NB4 (cell line): ENCODE measurements at regions not wholly inside any gene's neighbourhood (a gene's known extent, or its start where the extent isn't known, plus 50 kb on each side); places are given as distances from the start of the nearest gene placed in this dataset.

Source experiments
- DNase-seq: peaks from one replicate; pipeline ENCODE4 v3.0.0; 2010; ENCODE audit warnings: low read depth
- H3K4me3 ChIP-seq: one replicate; pipeline ENCODE4 v1.5.1; 2011; ENCODE audit warnings: mild to moderate bottlenecking, low read depth, low read length, moderate library complexity
- MYC ChIP-seq: IDR thresholded peaks from 2 replicates; pipeline ENCODE4 v1.6.1; 2011; ENCODE audit warnings: low read depth, low read length
- POLR2A ChIP-seq: IDR thresholded peaks from 2 replicates; pipeline ENCODE4 v1.6.1; 2011; ENCODE audit warnings: mild to moderate bottlenecking; ENCODE audit not compliant: insufficient read length; ENCODE audit errors: extremely low read depth
- TF ChIP-seq, protein P1 (sequence below): IDR thresholded peaks from 2 replicates; pipeline ENCODE4 v1.6.1; 2011; ENCODE audit warnings: low read depth, low read length
- TF ChIP-seq, protein P2 (sequence below): IDR thresholded peaks from one replicate; pipeline ENCODE4 v1.5.1; 2012; ENCODE audit warnings: low read depth, low read length

- TF ChIP-seq POLR2A (no peak), MYC (no peak)
- TF ChIP-seq, protein P1, sequence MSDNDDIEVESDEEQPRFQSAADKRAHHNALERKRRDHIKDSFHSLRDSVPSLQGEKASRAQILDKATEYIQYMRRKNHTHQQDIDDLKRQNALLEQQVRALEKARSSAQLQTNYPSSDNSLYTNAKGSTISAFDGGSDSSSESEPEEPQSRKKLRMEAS, result no peak
- TF ChIP-seq, protein P2, sequence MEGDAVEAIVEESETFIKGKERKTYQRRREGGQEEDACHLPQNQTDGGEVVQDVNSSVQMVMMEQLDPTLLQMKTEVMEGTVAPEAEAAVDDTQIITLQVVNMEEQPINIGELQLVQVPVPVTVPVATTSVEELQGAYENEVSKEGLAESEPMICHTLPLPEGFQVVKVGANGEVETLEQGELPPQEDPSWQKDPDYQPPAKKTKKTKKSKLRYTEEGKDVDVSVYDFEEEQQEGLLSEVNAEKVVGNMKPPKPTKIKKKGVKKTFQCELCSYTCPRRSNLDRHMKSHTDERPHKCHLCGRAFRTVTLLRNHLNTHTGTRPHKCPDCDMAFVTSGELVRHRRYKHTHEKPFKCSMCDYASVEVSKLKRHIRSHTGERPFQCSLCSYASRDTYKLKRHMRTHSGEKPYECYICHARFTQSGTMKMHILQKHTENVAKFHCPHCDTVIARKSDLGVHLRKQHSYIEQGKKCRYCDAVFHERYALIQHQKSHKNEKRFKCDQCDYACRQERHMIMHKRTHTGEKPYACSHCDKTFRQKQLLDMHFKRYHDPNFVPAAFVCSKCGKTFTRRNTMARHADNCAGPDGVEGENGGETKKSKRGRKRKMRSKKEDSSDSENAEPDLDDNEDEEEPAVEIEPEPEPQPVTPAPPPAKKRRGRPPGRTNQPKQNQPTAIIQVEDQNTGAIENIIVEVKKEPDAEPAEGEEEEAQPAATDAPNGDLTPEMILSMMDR, result peak; percentile 38
- peak; percentile 0 for DNase-seq
- H3K4me3 ChIP-seq, result no peak overlapping the region
Measured at GRCh38 chrX:106220177-106220576, 52.1 kb downstream of the PWWP3B start.

DNA sequence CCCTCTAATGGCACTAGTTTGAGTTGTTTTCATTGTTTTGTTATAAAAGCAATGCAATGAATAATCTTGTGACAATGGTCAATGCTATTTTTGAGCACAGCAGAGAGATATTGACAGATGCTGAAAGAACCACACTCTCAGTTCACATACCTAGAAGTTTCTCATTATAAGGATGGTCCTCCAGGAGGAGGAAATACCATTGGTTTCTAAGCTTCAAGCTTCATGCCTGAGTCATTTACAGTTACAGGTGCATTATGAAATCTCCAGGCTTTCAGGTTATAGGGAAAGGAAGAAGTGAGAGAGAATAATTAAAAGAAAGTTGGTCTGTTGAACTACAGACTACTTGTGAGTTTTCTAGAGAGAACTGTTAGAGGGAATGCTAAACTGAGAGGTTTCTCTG, 75.3 kb downstream of the PWWP3B start:
- DNase-seq, result no peak
- no peak for TF ChIP-seq POLR2A
- TF ChIP-seq MYC, result no peak
- TF ChIP-seq, protein P2, result no peak
- TF ChIP-seq, protein P1, result no peak
- no peak overlapping the region for H3K4me3 ChIP-seq

DNA sequence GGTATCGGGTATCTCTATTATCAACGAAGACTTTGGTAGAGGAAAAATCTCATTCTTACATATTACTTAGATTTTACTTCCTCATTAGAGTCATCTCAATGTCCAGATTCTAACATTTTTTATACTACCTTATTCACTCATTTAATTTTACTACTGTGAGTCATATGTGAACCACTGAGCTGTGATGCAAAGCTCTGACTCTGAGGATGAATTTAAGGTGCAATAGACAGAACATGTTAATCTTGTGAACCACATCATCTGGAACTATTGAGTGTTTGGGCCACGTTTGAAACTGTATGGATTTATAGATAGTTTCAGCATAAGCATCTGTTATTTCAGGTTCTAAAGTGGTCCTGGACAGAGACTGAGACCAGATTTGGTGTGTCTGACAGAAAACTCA, 78.4 kb downstream of the PWWP3B start:
- no peak overlapping the region for H3K4me3 ChIP-seq
- no peak for DNase-seq
- TF ChIP-seq, protein P2, result no peak
- TF ChIP-seq, protein P1, result no peak
- TF ChIP-seq POLR2A (no peak), MYC (no peak)

GRCh38 chrX:106247162-106247561, 79.1 kb downstream of the PWWP3B start:
- H3K4me3 ChIP-seq, result no peak overlapping the region
- TF ChIP-seq, protein P2, result no peak
- TF ChIP-seq, protein P1, result no peak
- TF ChIP-seq MYC, result no peak
- TF ChIP-seq POLR2A, result no peak
- DNase-seq, result no peak

DNA sequence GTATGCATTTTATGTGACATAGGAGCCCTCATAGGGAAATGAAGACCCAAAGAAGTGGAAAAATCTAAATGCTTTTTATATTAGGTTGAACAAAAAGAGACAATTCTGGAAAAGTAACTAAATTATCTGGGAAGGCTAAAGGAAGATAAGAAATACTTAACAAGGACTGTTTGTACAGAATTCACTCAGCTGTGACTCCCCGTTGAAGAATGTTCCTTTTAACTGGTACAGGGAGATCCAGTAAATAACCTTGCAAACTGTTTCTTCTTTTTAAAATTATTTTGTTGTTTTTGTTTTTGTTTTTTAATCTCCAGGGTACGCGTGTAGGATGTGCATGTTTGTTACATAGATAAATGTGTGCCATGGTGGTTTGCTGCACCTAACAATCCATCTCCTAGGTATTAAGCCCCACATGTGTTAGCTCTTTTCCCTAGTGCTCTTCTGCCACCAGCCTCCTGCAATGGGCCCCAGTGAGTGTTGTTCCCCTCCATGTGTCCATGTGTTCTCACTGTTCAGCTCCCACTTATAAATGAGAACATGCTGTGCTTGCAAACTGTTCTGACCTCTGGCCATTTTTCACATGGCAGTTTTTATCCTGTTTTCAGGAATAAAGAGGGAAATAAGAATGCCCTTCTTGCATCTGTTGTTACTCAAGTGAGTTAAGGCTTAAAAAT, 81.7 kb downstream of the PWWP3B start:
- no peak for TF ChIP-seq MYC
- TF ChIP-seq, protein P1, result no peak
- no peak for TF ChIP-seq POLR2A
- TF ChIP-seq, protein P2, result no peak
- H3K4me3 ChIP-seq, result no peak overlapping the region
- no peak for DNase-seq
